ENCODE measurements at regions not wholly inside any gene's neighbourhood (a gene's known extent, or its start where the extent isn't known, plus 50 kb on each side); places are given as distances from the start of the nearest gene placed in this dataset.

DNA sequence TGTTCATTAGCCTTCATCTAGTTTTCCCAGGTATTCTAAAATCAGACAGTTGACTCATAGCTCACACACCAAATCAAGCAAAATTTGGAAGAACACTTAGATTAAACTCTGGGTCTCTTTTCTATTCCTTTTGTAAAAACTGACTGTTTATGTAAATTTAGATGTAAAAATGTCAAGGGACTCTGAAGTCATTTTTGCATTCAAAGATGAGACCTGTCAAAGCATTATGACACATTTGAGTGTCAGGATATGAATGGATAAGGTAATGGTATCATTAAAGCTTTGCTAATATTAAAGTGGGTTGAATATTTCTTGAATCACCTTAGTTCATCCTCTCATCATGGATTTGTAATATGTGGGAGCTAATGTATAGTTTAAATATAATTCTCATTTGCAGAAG, 348.1 kb upstream of the NRXN1 start:
- TF ChIP-seq, protein P1, sequence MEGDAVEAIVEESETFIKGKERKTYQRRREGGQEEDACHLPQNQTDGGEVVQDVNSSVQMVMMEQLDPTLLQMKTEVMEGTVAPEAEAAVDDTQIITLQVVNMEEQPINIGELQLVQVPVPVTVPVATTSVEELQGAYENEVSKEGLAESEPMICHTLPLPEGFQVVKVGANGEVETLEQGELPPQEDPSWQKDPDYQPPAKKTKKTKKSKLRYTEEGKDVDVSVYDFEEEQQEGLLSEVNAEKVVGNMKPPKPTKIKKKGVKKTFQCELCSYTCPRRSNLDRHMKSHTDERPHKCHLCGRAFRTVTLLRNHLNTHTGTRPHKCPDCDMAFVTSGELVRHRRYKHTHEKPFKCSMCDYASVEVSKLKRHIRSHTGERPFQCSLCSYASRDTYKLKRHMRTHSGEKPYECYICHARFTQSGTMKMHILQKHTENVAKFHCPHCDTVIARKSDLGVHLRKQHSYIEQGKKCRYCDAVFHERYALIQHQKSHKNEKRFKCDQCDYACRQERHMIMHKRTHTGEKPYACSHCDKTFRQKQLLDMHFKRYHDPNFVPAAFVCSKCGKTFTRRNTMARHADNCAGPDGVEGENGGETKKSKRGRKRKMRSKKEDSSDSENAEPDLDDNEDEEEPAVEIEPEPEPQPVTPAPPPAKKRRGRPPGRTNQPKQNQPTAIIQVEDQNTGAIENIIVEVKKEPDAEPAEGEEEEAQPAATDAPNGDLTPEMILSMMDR (optimal IDR thresholded peaks at IDR 0.05 in 1 of 3, IDR thresholded peaks at IDR 0.05 in 1 of 3, conservative IDR thresholded peaks at IDR 0.05 in 1 of 3; ENCODE audit: extremely low read depth in 1 of 3, insufficient read depth in 2 of 3, low read length in 3 of 3): no peak
- no peak for TF ChIP-seq EZH2 (IDR thresholded peaks at IDR 0.05; ENCODE audit: low read length)
